ENCODE measurements at regions not wholly inside any gene's neighbourhood (a gene's known extent, or its start where the extent isn't known, plus 50 kb on each side); places are given as distances from the start of the nearest gene placed in this dataset.

- CTCF ChIA-PET = no interaction called here
Measured at GRCh38 chr3:69647081-69647480, 92.2 kb upstream of the MITF start.

GRCh38 chr3:69646287-69647067 lies 92.8 kb upstream of the MITF start:
- H3K27me3 ChIP-seq (ENCODE audit: control insufficient read depth, insufficient read depth, low read length) = no peaks in the 10 kb centered on the region
- CTCF ChIA-PET = no interaction called here
- POLR2A ChIA-PET = no interaction called here
- DNase-seq (ENCODE audit: low read depth, low spot score) = no peak
- TF ChIP-seq CTCF (IDR thresholded peaks at IDR 0.05; ENCODE audit: low read depth, low read length) = no peak
- no peaks in the 10 kb centered on the region; the same call in 1 of the 2 replicates for H3K9me3 ChIP-seq (ENCODE audit: control insufficient read depth, insufficient read depth, low read length)
- H3K27ac ChIP-seq (ENCODE audit: low read depth, low read length) = no peak overlapping the region
- H3K4me3 ChIP-seq (ENCODE audit: low read depth, low read length) = no peak overlapping the region

More at GRCh38 chr3:69647081-69647480, 92.2 kb upstream of the MITF start:
- H3K9me3 ChIP-seq (ENCODE audit: control insufficient read depth, insufficient read depth, low read length) = no peaks in the 10 kb centered on the region; the same call in 1 of the 2 replicates
- no peak for DNase-seq (ENCODE audit: low read depth, low spot score)
- H3K27me3 ChIP-seq (ENCODE audit: control insufficient read depth, insufficient read depth, low read length) = no peaks in the 10 kb centered on the region
- POLR2A ChIA-PET = no interaction called here
- TF ChIP-seq CTCF (IDR thresholded peaks at IDR 0.05; ENCODE audit: low read depth, low read length) = no peak
- H3K27ac ChIP-seq (ENCODE audit: low read depth, low read length) = no peak overlapping the region
- H3K4me3 ChIP-seq (ENCODE audit: low read depth, low read length) = no peak overlapping the region

- no peaks in the 10 kb centered on the region; the same call in 1 of the 2 replicates for H3K9me3 ChIP-seq (ENCODE audit: control insufficient read depth, insufficient read depth, low read length)
- no peak overlapping the region for H3K4me3 ChIP-seq (ENCODE audit: low read depth, low read length)
- no peak for TF ChIP-seq CTCF (IDR thresholded peaks at IDR 0.05; ENCODE audit: low read depth, low read length)
- no peaks in the 10 kb centered on the region for H3K27me3 ChIP-seq (ENCODE audit: control insufficient read depth, insufficient read depth, low read length)
- ChIA-PET CTCF (interaction anchor here (0.6 kb wide), 1 partner anchor 334 kb away, joined by 6 read pairs; no protein-coding TSS in a partner anchor), POLR2A (no interaction called here)
- DNase-seq (ENCODE audit: low read depth, low spot score) = no peak
- no peak overlapping the region for H3K27ac ChIP-seq (ENCODE audit: low read depth, low read length)
Measured at GRCh38 chr3:69642606-69643005, 96.7 kb upstream of the MITF start.

- no peaks in the 10 kb centered on the region for H3K9me3 ChIP-seq (ENCODE audit: control insufficient read depth, insufficient read depth, low read length)
- CTCF ChIA-PET = interaction anchor here (0.7 kb wide), 1 partner anchor 171 kb away, joined by 6 read pairs; no protein-coding TSS in a partner anchor
- POLR2A ChIA-PET = no interaction called here
Measured at GRCh38 chr3:69639851-69640250, 99.4 kb upstream of the MITF start.

More at GRCh38 chr3:69639851-69640250, 99.4 kb upstream of the MITF start:
- no peak for TF ChIP-seq CTCF (IDR thresholded peaks at IDR 0.05; ENCODE audit: low read depth, low read length)
- no peak overlapping the region for H3K27ac ChIP-seq (ENCODE audit: low read depth, low read length)
- no peak for DNase-seq (ENCODE audit: low read depth, low spot score)
- no peak overlapping the region for H3K4me3 ChIP-seq (ENCODE audit: low read depth, low read length)
- H3K27me3 ChIP-seq (ENCODE audit: control insufficient read depth, insufficient read depth, low read length) = no peaks in the 10 kb centered on the region

Measured in AG04450 (cell line).